ENCODE measurements at regions not wholly inside any gene's neighbourhood (a gene's known extent, or its start where the extent isn't known, plus 50 kb on each side); places are given as distances from the start of the nearest gene placed in this dataset.

- Mint-ChIP-seq H3K4me3 (no peak overlapping the region), H3K9me3 (peaks cover under 1% of the 10 kb centered on the region), H3K27me3 (no peaks in the 10 kb centered on the region), H3K36me3 (no peaks in the 10 kb centered on the region), H3K27ac (no peak overlapping the region), H3K4me1 (no peaks in the 10 kb centered on the region)
- no peak for ATAC-seq
Observed at GRCh38 chr9:13758936-13759335, 479.4 kb upstream of the MPDZ start.

- H3K4me3 Mint-ChIP-seq, result no peak overlapping the region
- peaks cover 4% of the 10 kb centered on the region for H3K9me3 Mint-ChIP-seq
- H3K4me1 Mint-ChIP-seq, result no peaks in the 10 kb centered on the region
- H3K36me3 Mint-ChIP-seq, result no peaks in the 10 kb centered on the region
- no peaks in the 10 kb centered on the region for H3K27me3 Mint-ChIP-seq
- no peak overlapping the region for H3K27ac Mint-ChIP-seq
- ATAC-seq, result no peak
Observed at GRCh38 chr9:13756943-13757342, 477.5 kb upstream of the MPDZ start.

- no peak for ATAC-seq
- H3K4me1 Mint-ChIP-seq, result no peaks in the 10 kb centered on the region
- no peak overlapping the region for H3K27ac Mint-ChIP-seq
- peaks cover 4% of the 10 kb centered on the region for H3K9me3 Mint-ChIP-seq
- H3K27me3 Mint-ChIP-seq, result no peaks in the 10 kb centered on the region
- no peaks in the 10 kb centered on the region for H3K36me3 Mint-ChIP-seq
- H3K4me3 Mint-ChIP-seq, result no peak overlapping the region
Observed at GRCh38 chr9:13755551-13755950, 476.1 kb upstream of the MPDZ start.

- Mint-ChIP-seq H3K4me3 (no peak overlapping the region), H3K36me3 (no peaks in the 10 kb centered on the region), H3K4me1 (no peaks in the 10 kb centered on the region), H3K27me3 (no peaks in the 10 kb centered on the region), H3K9me3 (peaks cover 6% of the 10 kb centered on the region), H3K27ac (no peak overlapping the region)
- ATAC-seq, result no peak
Observed at GRCh38 chr9:13750639-13751038, 471.1 kb upstream of the MPDZ start.

- no peaks in the 10 kb centered on the region for H3K36me3 Mint-ChIP-seq
- H3K4me3 Mint-ChIP-seq, result no peak overlapping the region
- no peak overlapping the region for H3K27ac Mint-ChIP-seq
- H3K9me3 Mint-ChIP-seq, result peaks cover 6% of the 10 kb centered on the region
- no peaks in the 10 kb centered on the region for H3K4me1 Mint-ChIP-seq
- no peaks in the 10 kb centered on the region for H3K27me3 Mint-ChIP-seq
- ATAC-seq, result no peak
Observed at GRCh38 chr9:13750061-13750460, 470.6 kb upstream of the MPDZ start.

- H3K9me3 Mint-ChIP-seq, result peaks cover 2% of the 10 kb centered on the region
- no peak overlapping the region for H3K27ac Mint-ChIP-seq
- no peaks in the 10 kb centered on the region for H3K4me1 Mint-ChIP-seq
- no peak overlapping the region for H3K4me3 Mint-ChIP-seq
- H3K36me3 Mint-ChIP-seq, result no peaks in the 10 kb centered on the region
- no peaks in the 10 kb centered on the region for H3K27me3 Mint-ChIP-seq
- ATAC-seq, result no peak
Observed at GRCh38 chr9:13746876-13747275, 467.4 kb upstream of the MPDZ start.

GRCh38 chr9:13744261-13744901 lies 464.9 kb upstream of the MPDZ start:
- Mint-ChIP-seq H3K4me3 (no peak overlapping the region), H3K27me3 (no peaks in the 10 kb centered on the region), H3K4me1 (no peaks in the 10 kb centered on the region), H3K27ac (no peak overlapping the region), H3K36me3 (no peaks in the 10 kb centered on the region), H3K9me3 (peaks cover 4% of the 10 kb centered on the region)
- no peak for ATAC-seq

GRCh38 chr9:13737885-13738284 lies 458.4 kb upstream of the MPDZ start:
- Mint-ChIP-seq H3K36me3 (no peaks in the 10 kb centered on the region), H3K4me1 (no peaks in the 10 kb centered on the region), H3K27ac (no peak overlapping the region), H3K9me3 (peaks cover 2% of the 10 kb centered on the region), H3K27me3 (no peaks in the 10 kb centered on the region), H3K4me3 (no peak overlapping the region)
- no peak for ATAC-seq

- ATAC-seq, result no peak
- H3K27me3 Mint-ChIP-seq, result no peaks in the 10 kb centered on the region
- peaks cover 5% of the 10 kb centered on the region for H3K9me3 Mint-ChIP-seq
- H3K27ac Mint-ChIP-seq, result no peak overlapping the region
- no peaks in the 10 kb centered on the region for H3K4me1 Mint-ChIP-seq
- H3K36me3 Mint-ChIP-seq, result no peaks in the 10 kb centered on the region
- no peak overlapping the region for H3K4me3 Mint-ChIP-seq
Observed at GRCh38 chr9:13735181-13735580, 455.7 kb upstream of the MPDZ start.

GRCh38 chr9:13734601-13735000 lies 455.1 kb upstream of the MPDZ start:
- Mint-ChIP-seq H3K27ac (no peak overlapping the region), H3K36me3 (no peaks in the 10 kb centered on the region), H3K4me3 (no peak overlapping the region), H3K27me3 (no peaks in the 10 kb centered on the region), H3K9me3 (peaks cover 3% of the 10 kb centered on the region), H3K4me1 (no peaks in the 10 kb centered on the region)
- no peak for ATAC-seq

GRCh38 chr9:13732290-13732689 lies 452.8 kb upstream of the MPDZ start:
- H3K36me3 Mint-ChIP-seq, result no peaks in the 10 kb centered on the region
- no peaks in the 10 kb centered on the region for H3K27me3 Mint-ChIP-seq
- no peak for ATAC-seq
- no peak overlapping the region for H3K27ac Mint-ChIP-seq
- H3K4me1 Mint-ChIP-seq, result no peaks in the 10 kb centered on the region
- H3K4me3 Mint-ChIP-seq, result no peak overlapping the region
- peaks cover 5% of the 10 kb centered on the region for H3K9me3 Mint-ChIP-seq

- Mint-ChIP-seq H3K27ac (no peak overlapping the region), H3K4me1 (no peaks in the 10 kb centered on the region)
- ATAC-seq, result no peak
Observed at GRCh38 chr9:13731637-13732036, 452.1 kb upstream of the MPDZ start.

GRCh38 chr9:13729955-13730354 lies 450.5 kb upstream of the MPDZ start:
- Mint-ChIP-seq H3K36me3 (no peaks in the 10 kb centered on the region), H3K27me3 (no peaks in the 10 kb centered on the region), H3K9me3 (peaks cover 5% of the 10 kb centered on the region)

More at GRCh38 chr9:13731637-13732036, 452.1 kb upstream of the MPDZ start:
- Mint-ChIP-seq H3K4me3 (no peak overlapping the region), H3K27me3 (no peaks in the 10 kb centered on the region), H3K36me3 (no peaks in the 10 kb centered on the region), H3K9me3 (peaks cover 5% of the 10 kb centered on the region)

GRCh38 chr9:13728917-13729811 lies 449.7 kb upstream of the MPDZ start:
- no peak overlapping the region for H3K4me3 Mint-ChIP-seq
- peaks cover 5% of the 10 kb centered on the region for H3K9me3 Mint-ChIP-seq
- no peaks in the 10 kb centered on the region for H3K4me1 Mint-ChIP-seq
- H3K36me3 Mint-ChIP-seq, result no peaks in the 10 kb centered on the region
- no peak for ATAC-seq
- no peaks in the 10 kb centered on the region for H3K27me3 Mint-ChIP-seq
- H3K27ac Mint-ChIP-seq, result no peak overlapping the region

More at GRCh38 chr9:13729955-13730354, 450.5 kb upstream of the MPDZ start:
- Mint-ChIP-seq H3K4me1 (no peaks in the 10 kb centered on the region), H3K4me3 (no peak overlapping the region), H3K27ac (no peak overlapping the region)
- ATAC-seq, result no peak

- Mint-ChIP-seq H3K4me3 (no peak overlapping the region), H3K9me3 (peaks cover 5% of the 10 kb centered on the region), H3K36me3 (no peaks in the 10 kb centered on the region), H3K4me1 (no peaks in the 10 kb centered on the region), H3K27ac (no peak overlapping the region), H3K27me3 (no peaks in the 10 kb centered on the region)
- no peak for ATAC-seq
Observed at GRCh38 chr9:13728131-13728530, 448.6 kb upstream of the MPDZ start.

- Mint-ChIP-seq H3K36me3 (no peaks in the 10 kb centered on the region), H3K27ac (no peak overlapping the region), H3K4me1 (no peaks in the 10 kb centered on the region), H3K4me3 (no peak overlapping the region), H3K27me3 (no peaks in the 10 kb centered on the region), H3K9me3 (peaks cover 5% of the 10 kb centered on the region)
- ATAC-seq, result no peak
Observed at GRCh38 chr9:13726746-13727145, 447.3 kb upstream of the MPDZ start.
